ENCODE measurements at regions not wholly inside any gene's neighbourhood (a gene's known extent, or its start where the extent isn't known, plus 50 kb on each side); places are given as distances from the start of the nearest gene placed in this dataset.

GRCh38 chr5:23269981-23270380 lies 237.4 kb upstream of the PRDM9 start:
- no peak overlapping the region for H4K8ac ChIP-seq (replicated peaks; ENCODE audit: insufficient read length, low read depth, low read length)
- no peak overlapping the region for H3K23ac ChIP-seq (ENCODE audit: insufficient read length, low read depth, low read length)
- Mint-ChIP-seq H3K9me3 (no peaks in the 10 kb centered on the region), H3K4me3 (no peak overlapping the region), H3K36me3 (ENCODE audit: insufficient read depth in 1 of 3, low read depth in 3 of 3) (no peaks in the 10 kb centered on the region), H3K4me1 (no peaks in the 10 kb centered on the region), H3K27me3 (ENCODE audit: low read depth) (no peaks in the 10 kb centered on the region), H3K27ac (no peak overlapping the region)
- no peaks in the 10 kb centered on the region for H3K4me1 ChIP-seq (ENCODE audit: insufficient read depth, low read length)
- no peak for DNase-seq
- no peak overlapping the region for H4K91ac ChIP-seq (ENCODE audit: insufficient read length, low read depth, low read length)
- H2AK5ac ChIP-seq (ENCODE audit: insufficient read length, low read length): no peak overlapping the region
- no peaks in the 10 kb centered on the region for H3K23me2 ChIP-seq (ENCODE audit: insufficient read length, low read depth, low read length, poor library complexity, severe bottlenecking)
- no peaks in the 10 kb centered on the region for H3K79me2 ChIP-seq (ENCODE audit: insufficient read depth, low read length)
- no peak overlapping the region for H3K9ac ChIP-seq (ENCODE audit: extremely low read depth, insufficient read length, low read length)
- H3K79me1 ChIP-seq (ENCODE audit: insufficient read depth, low read depth, low read length, poor library complexity, severe bottlenecking): no peaks in the 10 kb centered on the region
- no peak overlapping the region for H2AFZ ChIP-seq (ENCODE audit: low read length)
- H3K27ac ChIP-seq (ENCODE audit: insufficient read length, low read depth, low read length): no peak overlapping the region
- no peaks in the 10 kb centered on the region for H3K27me3 ChIP-seq (ENCODE audit: insufficient read depth, low read length)
- no peak overlapping the region for H3K4ac ChIP-seq (ENCODE audit: low read depth, low read length)
- H2BK5ac ChIP-seq (ENCODE audit: insufficient read length, low read length): no peak overlapping the region
- no peak overlapping the region for H4K5ac ChIP-seq (ENCODE audit: insufficient read length, low read depth, low read length)
- H2BK15ac ChIP-seq (ENCODE audit: low read depth, low read length): no peak overlapping the region
- H3K18ac ChIP-seq (ENCODE audit: insufficient read length, low read depth, low read length): no peak overlapping the region
- no peak overlapping the region for H2BK20ac ChIP-seq (ENCODE audit: low read depth, low read length, poor library complexity, severe bottlenecking)
- no CpG with 5 or more reads among the region's 2 CpGs for WGBS (ENCODE audit: extremely low coverage, insufficient read length, low lambda C conversion rate)
- no peak overlapping the region for H2BK12ac ChIP-seq (ENCODE audit: insufficient read length, low read depth, low read length)
- no peak overlapping the region for H3T11ph ChIP-seq (ENCODE audit: low read length)
- H3K9me3 ChIP-seq (ENCODE audit: control insufficient read depth, low read depth, low read length): no peaks in the 10 kb centered on the region
- H3K14ac ChIP-seq (ENCODE audit: insufficient read depth, low read length): no peak overlapping the region
- no peak overlapping the region for H3K56ac ChIP-seq (ENCODE audit: insufficient read length, low read depth, low read length)
- H3K4me2 ChIP-seq (ENCODE audit: insufficient read depth, insufficient read length, low read length): no peak overlapping the region
- H2BK120ac ChIP-seq (ENCODE audit: low read depth, low read length, poor library complexity, severe bottlenecking): no peak overlapping the region
- no peaks in the 10 kb centered on the region for H4K20me1 ChIP-seq (ENCODE audit: control insufficient read depth, insufficient read depth, insufficient read length)
- TF ChIP-seq CTCF (conservative IDR thresholded peaks at IDR 0.05): no peak

Data from H9 (cell line).